Stomach (tissue), 8 donors: ENCODE measurements at regions not wholly inside any gene's neighbourhood (a gene's known extent, or its start where the extent isn't known, plus 50 kb on each side); places are given as distances from the start of the nearest gene placed in this dataset.

Experiments used
- DNase-seq, 2 donors: peaks; one replicate each; pipeline versions ENCODE4 v3.0.0 to v3.0.0-alpha.2; 2013 to 2019
- H3K27ac ChIP-seq, 5 donors: fragments of 200-600 bp in 4 of 5; sonication (generic) in 4 of 5; one replicate each; pipeline ENCODE4 v1.5.1; 2013 to 2019; ENCODE audit warnings: mild to moderate bottlenecking in 1 of 5, moderate library complexity in 1 of 5
- H3K27me3 ChIP-seq, 3 donors: fragments of 200-600 bp; sonication (generic); one replicate each; pipeline ENCODE4 v1.5.1; 2017 to 2019; ENCODE audit warnings: mixed run types in 1 of 3
- H3K36me3 ChIP-seq, 4 donors: fragments of 200-600 bp; sonication (generic); 1 replicate in 3 of 4; 2 replicates in 1 of 4; pipeline ENCODE4 v1.5.1; 2016 to 2019
- H3K4me1 ChIP-seq, 4 donors: fragments of 200-600 bp; sonication (generic); one replicate each; pipeline ENCODE4 v1.5.1; 2016 to 2019
- H3K4me3 ChIP-seq, 4 donors: fragments of 200-600 bp; sonication (generic) in 3 of 4; one replicate each; pipeline ENCODE4 v1.5.1; 2016 to 2019; ENCODE audit warnings: mild to moderate bottlenecking in 1 of 4
- H3K9me3 ChIP-seq, 4 donors: fragments of 200-600 bp; sonication (generic); one replicate each; pipeline ENCODE4 v1.5.1; 2016 to 2019
- EP300 ChIP-seq: sonication (generic); formaldehyde crosslinking; IDR thresholded peaks from one replicate; pipeline ENCODE4 v1.6.1; 2017; ENCODE audit warnings: antibody characterized with exemption
- POLR2A ChIP-seq, 4 donors: fragments of 450-650 bp; IDR thresholded peaks; one replicate each; pipeline ENCODE4 v1.6.1; 2016; ENCODE audit warnings: antibody characterized with exemption in 4 of 4, control low read depth in 2 of 4, mild to moderate bottlenecking in 1 of 4, moderate library complexity in 1 of 4
- POLR2AphosphoS5 ChIP-seq, 3 donors: sonication (generic); formaldehyde crosslinking; IDR thresholded peaks; one replicate each; pipeline ENCODE4 v1.6.1; 2016; ENCODE audit warnings: antibody characterized with exemption in 3 of 3
- WGBS, 5 donors: extraction: QIAGEN DNeasy Blood & Tissue Kit in 3 of 5; methylation state at CpG; one replicate each; pipeline versions ENCODE4 v1.1.5 to v1.1.7; 2013 to 2018; 5-methylcytosine and 5-hydroxymethylcytosine counted together
- intact Hi-C: fragments of 100-400 bp; cut with DNase I; formaldehyde crosslinking; loops from one replicate; pipeline ENCODE4 v1.15.1; 2023; ENCODE audit warnings: low total_unique reads
- TF ChIP-seq, protein P1 (sequence below), 7 experiments: fragments of 450-650 bp in 4 of 7; fragments of 200-600 bp in 3 of 7; sonication (generic) in 3 of 7; IDR thresholded peaks; one replicate each; pipeline ENCODE4 v1.5.1; 2016 to 2019; ENCODE audit warnings: antibody characterized with exemption in 7 of 7, control low read depth in 2 of 7, mild to moderate bottlenecking in 1 of 7
- donor health status: healthy with polysubstance abuse.
- donor health status: Bipolar disorder and iron deficiency.
- donor health status: healthy.

GRCh38 chr6:41455410-41455809 is 90.8 kb upstream of the FOXP4 start:
- Histone ChIP-seq H3K4me1 (peaks cover 43 to 75% (median 59%) of the 10 kb centered on the region in 4 donors), H3K4me3 (no peak overlapping the region), H3K27ac (peak overlapping the region; percentile 79 to 83 (median 82)), H3K9me3 (no peaks in the 10 kb centered on the region), H3K27me3 (no peaks in the 10 kb centered on the region), H3K36me3 (no peaks in the 10 kb centered on the region)
- no peak for TF ChIP-seq POLR2AphosphoS5 (IDR thresholded peaks at IDR 0.05)
- TF ChIP-seq POLR2A (IDR thresholded peaks at IDR 0.05), result no peak
- TF ChIP-seq EP300, result no peak
- TF ChIP-seq, protein P1, sequence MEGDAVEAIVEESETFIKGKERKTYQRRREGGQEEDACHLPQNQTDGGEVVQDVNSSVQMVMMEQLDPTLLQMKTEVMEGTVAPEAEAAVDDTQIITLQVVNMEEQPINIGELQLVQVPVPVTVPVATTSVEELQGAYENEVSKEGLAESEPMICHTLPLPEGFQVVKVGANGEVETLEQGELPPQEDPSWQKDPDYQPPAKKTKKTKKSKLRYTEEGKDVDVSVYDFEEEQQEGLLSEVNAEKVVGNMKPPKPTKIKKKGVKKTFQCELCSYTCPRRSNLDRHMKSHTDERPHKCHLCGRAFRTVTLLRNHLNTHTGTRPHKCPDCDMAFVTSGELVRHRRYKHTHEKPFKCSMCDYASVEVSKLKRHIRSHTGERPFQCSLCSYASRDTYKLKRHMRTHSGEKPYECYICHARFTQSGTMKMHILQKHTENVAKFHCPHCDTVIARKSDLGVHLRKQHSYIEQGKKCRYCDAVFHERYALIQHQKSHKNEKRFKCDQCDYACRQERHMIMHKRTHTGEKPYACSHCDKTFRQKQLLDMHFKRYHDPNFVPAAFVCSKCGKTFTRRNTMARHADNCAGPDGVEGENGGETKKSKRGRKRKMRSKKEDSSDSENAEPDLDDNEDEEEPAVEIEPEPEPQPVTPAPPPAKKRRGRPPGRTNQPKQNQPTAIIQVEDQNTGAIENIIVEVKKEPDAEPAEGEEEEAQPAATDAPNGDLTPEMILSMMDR (IDR thresholded peaks at IDR 0.05), result no peak
- WGBS, 5 donors, result 64 to 80% (median 66%) methylated on average over 2 of the region's 2 CpGs
- intact Hi-C loops, result no loop called here
- DNase-seq, result no peak

DNA sequence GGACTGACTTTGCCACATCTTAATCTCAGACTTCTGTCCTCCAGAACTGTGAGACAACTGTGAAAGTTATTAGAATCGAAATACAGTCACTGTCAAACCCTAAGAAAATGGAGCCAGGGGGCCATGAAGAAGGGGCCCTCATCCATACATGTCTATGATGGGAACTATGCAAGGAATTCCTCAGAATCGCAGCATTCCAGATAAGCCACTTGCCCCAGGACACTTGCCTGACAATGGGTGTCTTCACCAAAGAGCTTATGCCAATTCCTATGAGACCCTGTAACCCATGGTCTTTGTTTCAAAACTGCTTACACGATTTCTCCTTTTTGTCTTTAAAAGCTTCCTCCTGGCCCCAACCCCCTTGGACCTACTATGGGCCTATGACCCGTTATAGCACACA is 90.4 kb upstream of the FOXP4 start:
- 37 to 57% (median 48%) methylated on average over 4 of the region's 4 CpGs for WGBS, 5 donors
- H3K36me3 ChIP-seq, result no peaks in the 10 kb centered on the region
- H3K27me3 ChIP-seq, result no peaks in the 10 kb centered on the region
- TF ChIP-seq POLR2AphosphoS5 (IDR thresholded peaks at IDR 0.05), result no peak
- TF ChIP-seq EP300, result no peak
- H3K4me1 ChIP-seq, result peaks cover 39 to 71% (median 55%) of the 10 kb centered on the region in 4 donors
- intact Hi-C loops, result no loop called here
- no peak for DNase-seq
- peak overlapping the region; percentile 79 to 83 (median 82) for H3K27ac ChIP-seq
- no peak overlapping the region for H3K4me3 ChIP-seq
- H3K9me3 ChIP-seq, result no peaks in the 10 kb centered on the region

DNA sequence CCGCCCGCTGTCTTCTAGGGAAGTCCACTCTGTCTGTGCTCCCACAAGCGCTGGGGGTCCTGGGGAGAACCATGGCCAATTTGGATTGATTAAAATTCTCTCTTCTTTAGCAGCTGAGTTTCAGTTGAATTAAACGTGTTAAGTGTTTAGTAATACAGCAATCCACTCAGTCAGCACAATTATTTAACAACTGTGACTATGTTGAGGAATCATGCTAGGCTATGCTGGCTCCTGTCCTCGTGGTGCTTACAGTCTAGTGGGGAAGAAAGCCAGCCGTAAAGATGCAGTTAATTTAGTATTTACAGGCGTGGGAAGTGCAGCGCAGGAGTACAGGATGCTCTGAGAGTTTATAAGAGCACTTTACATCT is 88.9 kb upstream of the FOXP4 start:
- H3K4me3 ChIP-seq, result no peak overlapping the region
- TF ChIP-seq POLR2A (IDR thresholded peaks at IDR 0.05) (no peak), POLR2AphosphoS5 (IDR thresholded peaks at IDR 0.05) (no peak), EP300 (no peak)
- TF ChIP-seq, protein P1 (IDR thresholded peaks at IDR 0.05), result no peak
- no peaks in the 10 kb centered on the region for H3K9me3 ChIP-seq
- DNase-seq, result no peak
- H3K36me3 ChIP-seq, result no peaks in the 10 kb centered on the region
- H3K27ac ChIP-seq, result peak overlapping the region; percentile 52 to 83 (median 81)
- H3K27me3 ChIP-seq, result no peaks in the 10 kb centered on the region
- 47 to 73% (median 56%) methylated on average over 8 of the region's 8 CpGs for WGBS, 5 donors
- intact Hi-C loops, result no loop called here
- peaks cover 26 to 59% (median 42%) of the 10 kb centered on the region in 4 donors for H3K4me1 ChIP-seq

- TF ChIP-seq POLR2A (IDR thresholded peaks at IDR 0.05), result no peak
- TF ChIP-seq EP300, result no peak
- TF ChIP-seq POLR2AphosphoS5 (IDR thresholded peaks at IDR 0.05), result no peak
- TF ChIP-seq, protein P1 (IDR thresholded peaks at IDR 0.05), result no peak
- intact Hi-C loops, result loop anchor here (5.0 kb wide), 1 partner anchor 133 kb away; no protein-coding TSS in a partner anchor
Observed at GRCh38 chr6:41459738-41460137, 86.4 kb upstream of the FOXP4 start.

DNA sequence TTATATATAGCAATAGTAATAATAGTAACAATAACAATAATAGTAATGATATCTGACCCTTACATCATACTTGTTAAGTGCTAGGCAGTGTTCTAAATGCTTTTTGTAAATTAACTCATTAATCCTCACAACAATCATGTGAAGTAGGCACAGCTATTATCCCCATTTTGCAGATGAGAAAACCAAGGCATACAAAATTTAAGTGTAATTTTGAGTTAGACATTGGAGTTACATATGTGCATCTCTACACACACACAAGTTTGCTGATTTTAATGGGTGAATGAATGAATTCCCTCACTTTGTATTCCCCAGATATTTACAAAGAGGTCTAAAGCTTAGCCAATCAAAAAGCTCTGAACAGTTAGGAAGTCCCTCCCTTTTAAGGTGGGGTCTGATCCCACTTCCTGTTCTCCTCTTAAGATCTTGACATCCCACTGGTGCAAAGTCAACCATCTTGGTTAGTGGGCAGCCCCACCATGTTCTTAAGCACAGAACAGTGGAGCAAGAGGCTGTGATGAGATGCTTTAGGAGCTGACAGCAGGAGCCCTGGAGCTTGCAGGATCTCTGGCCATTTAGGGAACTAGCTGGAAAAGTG is 85.3 kb upstream of the FOXP4 start:
- intact Hi-C loops, result loop anchor here (5.0 kb wide), 1 partner anchor 131 kb away; no protein-coding TSS in a partner anchor
- no peak overlapping the region for H3K4me3 ChIP-seq

More at GRCh38 chr6:41459738-41460137, 86.4 kb upstream of the FOXP4 start:
- Histone ChIP-seq H3K4me3 (no peak overlapping the region), H3K27me3 (peaks cover 0 to 11% (median 0%) of the 10 kb centered on the region in 3 donors), H3K4me1 (peaks cover 17 to 55% (median 34%) of the 10 kb centered on the region in 4 donors), H3K9me3 (no peaks in the 10 kb centered on the region), H3K27ac (no peak overlapping the region), H3K36me3 (no peaks in the 10 kb centered on the region)
- DNase-seq, result no peak
- WGBS, 5 donors, result 82 to 94% (median 86%) methylated on average over 2 of the region's 2 CpGs

More for the DNA sequence above, 85.3 kb upstream of the FOXP4 start:
- no peak for DNase-seq
- Histone ChIP-seq H3K36me3 (no peaks in the 10 kb centered on the region), H3K4me1 (peaks cover 11 to 44% (median 25%) of the 10 kb centered on the region in 4 donors), H3K27me3 (peaks cover 0 to 21% (median 0%) of the 10 kb centered on the region in 3 donors), H3K27ac (no peak overlapping the region), H3K9me3 (no peaks in the 10 kb centered on the region)
- TF ChIP-seq POLR2A (IDR thresholded peaks at IDR 0.05) (no peak), EP300 (no peak), POLR2AphosphoS5 (IDR thresholded peaks at IDR 0.05) (no peak)
- TF ChIP-seq, protein P1 (IDR thresholded peaks at IDR 0.05), result no peak
